Dedifferentiated amniotic fluid mesenchymal stem cell (primary cell): ENCODE measurements at regions not wholly inside any gene's neighbourhood (a gene's known extent, or its start where the extent isn't known, plus 50 kb on each side); places are given as distances from the start of the nearest gene placed in this dataset.

Experiments
- DNase-seq: peaks from one replicate; pipeline ENCODE4 v3.0.0-alpha.2; 2016; ENCODE audit errors: extremely low spot score

DNA sequence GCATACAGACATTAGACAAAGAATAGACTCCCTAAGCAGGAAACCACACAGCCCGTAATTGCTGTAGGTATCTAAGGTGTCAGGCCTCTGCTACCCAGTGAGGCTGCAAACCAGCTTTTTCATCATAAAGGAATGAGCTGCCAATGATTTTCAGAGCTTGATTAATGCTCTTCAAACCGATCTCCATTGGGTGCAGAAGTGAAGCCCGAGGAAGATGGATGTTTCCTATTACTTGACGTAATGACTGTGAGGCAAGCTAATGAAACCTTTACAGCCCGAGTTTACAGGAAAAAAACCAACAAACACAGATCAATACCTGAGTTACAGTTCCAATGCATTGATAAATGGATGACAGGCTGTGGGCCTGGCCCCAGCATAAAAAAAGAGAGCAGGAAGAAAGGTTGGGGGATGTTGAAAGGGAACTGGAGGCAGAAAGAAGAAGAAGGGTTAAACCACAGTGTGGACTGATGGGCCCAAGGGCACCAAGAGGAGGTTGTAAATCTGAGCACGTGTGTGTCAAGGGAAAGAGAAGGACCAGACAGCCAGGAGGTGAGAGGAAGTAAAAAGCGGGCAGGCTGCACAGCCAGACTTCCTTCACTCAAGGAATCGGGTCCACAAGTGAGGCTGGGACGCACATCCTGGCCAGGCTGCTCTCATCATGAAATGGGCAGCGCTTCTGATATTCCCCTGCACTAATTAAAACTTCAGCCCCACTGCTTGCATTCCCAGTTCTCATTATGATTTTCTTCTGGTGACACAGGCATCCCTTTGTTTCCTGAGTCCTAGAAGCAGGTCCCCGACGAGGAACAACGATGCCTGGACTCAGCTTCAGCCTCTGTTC lies 70.6 kb upstream of the NTM start:
- no peak for DNase-seq

DNA sequence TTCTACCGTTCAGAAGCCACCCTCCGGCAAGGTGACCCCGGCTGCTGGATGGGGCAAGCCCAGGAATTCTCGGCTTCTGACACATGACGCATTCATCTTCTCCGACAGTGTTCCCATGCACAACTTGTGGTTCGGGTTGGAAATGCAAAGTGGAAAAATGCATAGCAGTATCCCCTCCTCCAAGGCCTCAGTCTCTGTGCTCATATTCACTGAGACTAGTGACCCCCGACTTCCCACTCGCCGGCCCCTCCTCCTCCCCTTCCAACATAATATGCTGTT lies 70.0 kb upstream of the NTM start:
- no peak for DNase-seq

DNA sequence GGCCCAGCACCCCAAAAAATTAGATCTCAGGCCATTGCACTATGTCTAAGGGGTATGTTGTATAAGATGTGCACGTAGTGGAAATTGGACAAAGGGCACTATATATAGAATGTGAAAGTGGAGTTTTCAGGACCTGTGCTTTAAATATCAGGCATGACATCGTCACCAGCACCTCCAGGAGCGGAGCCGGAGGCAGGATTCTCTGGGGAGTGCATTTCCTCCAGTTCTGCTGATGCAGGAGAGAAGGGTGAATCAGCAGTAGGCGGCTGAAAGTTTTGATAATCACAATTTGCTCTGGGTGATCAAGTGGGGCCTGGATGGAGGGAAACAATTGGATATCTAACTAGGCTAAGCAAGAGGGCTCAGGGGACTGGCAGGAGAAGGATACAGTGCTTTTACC lies 69.1 kb upstream of the NTM start:
- no peak for DNase-seq

DNA sequence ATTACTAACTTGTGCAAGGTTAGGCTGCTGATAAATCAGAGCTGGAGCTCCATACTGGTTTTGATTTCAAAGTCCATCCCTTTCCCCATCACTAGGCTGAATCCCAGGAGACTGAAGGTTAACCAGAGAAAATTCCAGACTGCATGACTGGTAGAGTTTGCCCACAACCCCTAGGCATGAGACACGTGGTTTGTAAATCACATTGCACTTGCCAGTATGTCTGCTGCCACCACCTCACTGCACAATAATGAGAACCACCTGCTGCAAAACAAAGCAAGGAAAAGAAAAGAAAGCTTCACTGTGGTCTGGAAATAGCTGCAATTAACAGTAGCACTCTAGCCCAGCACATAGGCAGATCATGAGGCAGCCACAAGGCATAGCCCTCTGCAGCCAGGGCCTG lies 67.6 kb upstream of the NTM start:
- no peak for DNase-seq

DNA sequence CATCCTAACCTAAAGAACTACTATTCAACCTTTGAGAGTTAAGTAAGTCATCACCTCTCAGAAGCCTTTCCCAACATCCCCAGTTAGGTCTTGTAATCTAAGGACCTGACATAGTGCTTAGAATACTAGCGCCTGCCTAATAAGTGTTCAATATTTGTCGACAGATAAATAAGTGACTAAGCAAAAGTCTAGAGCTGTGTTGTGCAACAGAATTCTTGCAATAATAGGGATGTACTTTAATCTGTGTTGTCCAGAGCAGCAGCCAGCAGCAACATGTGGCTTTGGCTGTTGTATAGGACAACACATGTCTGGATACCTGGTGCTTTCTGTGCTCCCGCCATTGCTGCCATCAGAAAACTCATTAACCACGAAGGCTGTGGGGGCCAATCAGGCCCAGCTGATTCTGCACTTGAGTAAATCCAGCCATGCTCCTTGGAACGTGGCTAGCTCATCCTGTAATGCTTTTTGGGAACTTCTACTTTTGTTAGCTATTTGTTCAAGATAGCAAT lies 66.8 kb upstream of the NTM start:
- DNase-seq: no peak

DNA sequence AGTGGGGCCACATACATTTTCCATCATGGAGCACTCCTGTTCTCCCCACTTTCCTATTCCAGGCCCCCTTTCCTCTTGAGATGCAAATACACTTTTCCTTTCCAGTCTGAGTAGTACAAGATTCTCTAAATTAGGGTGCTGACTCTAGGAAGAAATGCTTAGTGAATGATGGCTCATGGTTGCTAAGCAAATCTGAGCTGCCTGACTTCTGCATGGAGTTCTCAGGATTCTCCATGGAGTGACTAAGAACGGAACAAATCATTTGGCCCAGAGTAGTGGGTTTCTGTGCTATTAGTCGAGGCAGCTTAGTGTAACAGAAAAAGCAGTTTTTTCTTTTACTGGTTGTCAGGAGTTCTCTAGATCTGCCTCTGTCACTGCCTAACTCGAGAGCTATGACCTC lies 65.4 kb upstream of the NTM start:
- no peak for DNase-seq

DNA sequence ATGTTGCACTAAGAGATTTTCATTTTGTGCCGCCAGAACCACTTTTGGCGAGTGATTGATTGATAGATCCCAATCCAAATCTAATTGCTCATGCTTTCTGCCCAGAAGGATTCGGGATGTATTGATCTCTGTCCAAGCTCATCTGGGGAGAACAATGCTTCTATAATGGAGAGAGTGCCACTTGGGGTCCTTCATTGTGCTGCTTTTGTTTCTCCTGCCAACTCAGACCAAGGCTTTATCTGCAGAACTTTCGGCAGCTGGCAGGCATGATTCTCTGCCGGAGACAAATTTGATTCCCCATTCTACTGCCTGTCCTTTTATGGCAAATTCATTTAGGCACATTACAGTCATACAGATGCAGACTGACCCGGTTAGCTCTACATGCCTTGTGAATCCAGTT lies 62.9 kb upstream of the NTM start:
- DNase-seq: no peak

DNA sequence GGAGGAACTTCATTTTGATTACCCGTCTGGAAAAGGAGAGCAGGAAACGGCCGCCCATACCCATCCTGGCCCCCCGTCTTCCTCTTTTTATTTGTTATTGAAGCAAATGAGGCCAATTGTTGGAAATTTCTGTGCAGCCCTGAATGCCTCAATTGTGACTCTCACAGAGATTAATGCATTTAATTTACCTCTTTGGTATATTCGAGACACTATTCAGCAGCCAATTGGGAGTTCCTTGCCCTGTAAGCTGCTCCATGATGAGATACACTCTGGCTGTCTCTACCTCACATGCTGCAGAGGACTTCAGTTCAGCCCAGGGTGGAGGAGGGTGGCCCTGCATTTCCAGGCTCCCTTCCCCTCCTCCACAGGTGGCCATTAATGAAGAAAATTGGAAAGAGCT lies 60.6 kb upstream of the NTM start:
- DNase-seq: no peak

DNA sequence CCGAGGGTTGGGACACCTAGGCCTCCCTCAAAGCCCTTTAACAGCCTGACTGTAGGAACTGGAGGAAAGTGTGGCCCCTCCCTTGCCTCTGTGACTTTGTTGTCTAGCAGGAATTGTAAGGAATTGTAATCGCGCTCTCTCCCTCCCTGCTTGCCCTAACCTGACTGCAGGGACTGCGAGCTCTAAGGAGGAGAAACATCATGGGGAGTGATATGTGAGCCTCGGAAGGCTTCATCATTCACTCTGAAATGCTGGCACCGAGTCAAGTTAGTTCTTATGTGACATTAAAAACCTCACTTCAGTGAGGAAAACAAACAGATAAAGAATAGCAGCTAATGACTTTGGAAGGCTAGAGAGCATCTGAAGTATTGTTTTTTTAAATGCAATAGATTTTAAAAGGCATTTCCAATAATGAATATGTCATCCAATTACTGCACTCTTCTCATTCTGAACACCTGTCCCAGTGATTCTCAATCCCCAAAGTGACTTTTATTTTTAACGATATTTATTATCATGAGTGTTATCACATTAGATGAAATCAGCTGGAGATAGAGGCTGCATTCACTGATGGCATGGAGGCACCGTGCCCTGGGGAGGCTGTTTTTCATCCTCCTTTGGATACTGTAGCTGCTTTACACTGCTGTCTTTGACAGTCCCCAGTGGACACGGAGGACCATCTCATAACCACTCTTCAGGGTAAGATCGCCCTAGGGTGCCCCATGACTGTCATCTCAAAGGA lies 58.5 kb upstream of the NTM start:
- DNase-seq: no peak
